Activated CD4-positive, alpha-beta T cell treated with anti-CD3 and anti-CD28 coated beads, Interleukin-2, Interleukin-4, amounts not matched to agents 100 ng/mL and 50 ng/mL, durations not matched to agents 16 hours and 8 hours (primary cell): ENCODE measurements at regions not wholly inside any gene's neighbourhood (a gene's known extent, or its start where the extent isn't known, plus 50 kb on each side); places are given as distances from the start of the nearest gene placed in this dataset.

Source experiments
- DNase-seq: peaks from one replicate; pipeline ENCODE4 v3.0.0-alpha.2; 2020; ENCODE audit warnings: low spot score

DNA sequence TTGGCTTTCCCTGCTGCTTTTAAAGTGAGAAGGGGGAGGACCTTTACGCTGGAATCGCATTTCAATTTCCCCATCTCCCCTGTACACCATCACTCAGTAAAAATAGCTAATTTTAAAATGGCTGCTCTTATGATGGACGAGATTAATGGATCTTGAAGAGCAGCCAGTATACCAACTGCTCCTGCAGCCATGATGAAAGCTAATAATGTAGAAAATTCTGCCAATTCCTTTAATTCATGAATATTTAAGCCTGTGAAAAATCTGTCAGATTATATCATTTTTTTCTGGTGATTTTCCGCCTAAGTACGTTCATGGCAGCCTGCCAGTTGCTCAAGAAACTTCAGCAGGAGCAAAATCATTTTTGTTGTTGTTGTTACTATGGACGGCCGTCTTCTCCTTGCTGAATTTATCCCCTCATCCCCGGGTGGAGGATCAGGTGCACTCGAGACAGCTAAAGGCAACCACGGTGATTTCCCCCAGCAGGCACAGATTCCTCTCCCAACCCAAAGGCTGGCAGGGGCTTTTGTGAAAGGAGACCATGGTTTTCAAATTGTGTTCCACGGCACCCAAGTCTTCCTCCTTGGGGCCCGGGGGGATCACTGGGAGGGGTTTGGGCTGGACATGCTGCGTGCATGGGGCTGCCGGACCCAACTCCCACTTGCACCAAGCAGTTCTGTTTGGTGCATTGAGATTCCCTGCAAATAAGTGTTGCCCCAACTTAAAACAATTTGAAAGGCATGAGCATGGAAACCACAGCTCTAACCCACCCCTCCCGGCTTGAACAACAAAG is 289.6 kb downstream of the UACA start:
- DNase-seq: no peak

DNA sequence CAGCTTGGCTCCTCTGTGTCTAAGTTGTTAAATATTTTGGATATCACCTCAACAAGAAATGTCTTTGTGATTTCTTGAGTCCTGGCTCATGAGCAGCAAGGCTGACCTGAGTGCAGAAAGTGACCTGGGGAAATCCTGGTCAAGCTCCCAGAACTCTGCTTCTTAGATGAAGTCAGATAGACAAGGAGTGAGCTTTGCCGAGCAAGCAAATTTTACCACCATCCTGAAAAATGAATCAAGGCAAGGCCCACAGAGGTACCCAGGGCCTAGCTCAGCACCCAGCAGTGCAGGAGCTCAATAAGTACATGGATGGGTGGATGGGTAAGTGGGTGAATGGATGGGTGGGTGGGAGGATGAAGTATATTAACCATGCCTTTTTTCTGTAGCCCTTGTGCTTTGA is 291.8 kb downstream of the UACA start:
- DNase-seq: no peak

DNA sequence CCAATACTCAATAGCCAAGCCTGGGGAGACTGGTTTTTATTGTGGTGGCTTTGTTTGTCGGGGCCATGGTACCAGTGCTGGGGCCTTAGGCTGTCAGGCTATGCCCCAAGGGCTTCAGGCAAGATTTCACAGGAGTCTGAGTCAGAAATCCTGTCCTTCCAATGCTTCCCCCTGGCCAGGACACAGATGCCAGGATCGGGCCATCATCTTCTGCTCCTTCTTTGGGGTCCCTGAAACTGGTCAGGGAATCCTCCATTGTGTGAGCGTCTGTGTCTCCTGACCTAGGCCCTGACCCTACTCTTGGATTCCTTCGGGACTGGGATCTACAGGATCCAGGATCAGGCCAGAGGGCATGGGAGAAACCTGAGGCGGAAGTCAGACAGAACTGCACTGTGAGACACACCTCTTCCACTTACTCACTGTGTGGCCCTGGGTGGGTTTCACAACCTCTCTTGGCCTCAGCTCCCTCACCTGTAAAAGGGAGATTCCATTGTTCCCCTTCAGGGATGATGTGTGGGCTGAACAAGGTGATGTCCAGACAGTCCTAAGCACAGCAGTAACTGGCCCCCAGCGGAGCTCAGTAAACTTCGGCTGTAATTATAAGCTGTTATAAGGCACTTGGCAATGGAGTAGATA is 292.7 kb downstream of the UACA start:
- no peak for DNase-seq

DNA sequence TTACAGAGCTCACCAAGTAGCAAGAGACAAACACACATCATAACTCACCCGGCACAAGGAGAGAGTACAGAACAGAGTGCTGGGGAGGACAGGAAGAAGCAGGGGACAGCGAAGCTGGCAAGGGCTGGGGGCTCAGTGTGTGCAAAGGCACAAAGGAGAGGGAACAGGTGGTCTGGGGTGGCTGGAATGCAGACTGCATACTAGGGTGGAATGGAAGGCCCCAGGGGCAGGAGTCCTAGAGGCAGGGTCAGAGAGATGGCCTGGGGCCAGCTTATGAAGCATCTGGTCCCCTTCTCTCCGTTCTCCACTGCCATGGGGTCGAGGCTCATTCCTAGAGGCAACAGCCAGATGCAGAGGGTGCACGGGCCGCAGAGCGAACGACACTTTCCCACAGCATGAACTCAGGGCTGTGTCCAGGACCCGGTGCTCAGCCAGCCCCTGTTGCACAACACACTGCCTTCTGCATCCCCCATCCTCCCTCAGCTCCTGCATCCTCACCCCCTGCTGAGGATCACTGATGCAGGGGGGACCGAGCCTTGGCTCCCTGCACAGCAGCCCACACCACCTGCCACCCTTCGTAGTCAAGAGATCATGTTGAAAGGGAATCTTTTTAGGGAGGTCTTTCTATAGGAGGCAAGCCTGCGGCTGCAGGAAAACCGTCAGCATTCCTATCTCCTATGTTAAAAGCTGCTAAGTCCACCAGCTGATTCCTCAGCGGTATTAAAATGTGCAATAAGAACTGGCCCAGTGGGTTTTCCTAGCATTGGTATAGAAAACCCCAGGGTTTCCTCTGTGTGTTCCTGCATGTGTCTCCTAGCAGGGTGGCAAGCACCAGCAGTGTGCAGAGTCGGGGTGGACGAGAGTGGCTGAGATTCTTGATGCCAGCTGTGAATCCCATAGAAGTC is 293.5 kb downstream of the UACA start:
- no peak for DNase-seq

DNA sequence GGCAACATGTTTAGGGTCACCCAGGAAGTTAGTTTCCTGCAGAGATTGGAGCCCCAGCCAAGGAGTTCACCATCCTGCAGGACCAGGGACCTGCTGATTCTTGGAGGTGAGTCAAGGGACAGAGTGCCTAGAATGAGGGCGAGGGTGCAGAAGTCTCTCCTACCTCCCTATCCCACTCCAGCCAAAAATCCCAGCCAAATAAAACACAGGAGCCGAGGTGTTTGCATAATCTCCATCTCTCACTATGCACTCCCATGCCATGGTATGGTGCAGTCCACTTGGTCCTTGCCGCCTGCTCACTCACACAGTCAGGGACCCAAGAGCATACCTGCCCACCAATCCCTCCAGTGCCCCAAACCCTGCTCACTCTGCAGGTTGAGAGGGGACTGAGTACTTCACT is 294.2 kb downstream of the UACA start:
- no peak for DNase-seq

DNA sequence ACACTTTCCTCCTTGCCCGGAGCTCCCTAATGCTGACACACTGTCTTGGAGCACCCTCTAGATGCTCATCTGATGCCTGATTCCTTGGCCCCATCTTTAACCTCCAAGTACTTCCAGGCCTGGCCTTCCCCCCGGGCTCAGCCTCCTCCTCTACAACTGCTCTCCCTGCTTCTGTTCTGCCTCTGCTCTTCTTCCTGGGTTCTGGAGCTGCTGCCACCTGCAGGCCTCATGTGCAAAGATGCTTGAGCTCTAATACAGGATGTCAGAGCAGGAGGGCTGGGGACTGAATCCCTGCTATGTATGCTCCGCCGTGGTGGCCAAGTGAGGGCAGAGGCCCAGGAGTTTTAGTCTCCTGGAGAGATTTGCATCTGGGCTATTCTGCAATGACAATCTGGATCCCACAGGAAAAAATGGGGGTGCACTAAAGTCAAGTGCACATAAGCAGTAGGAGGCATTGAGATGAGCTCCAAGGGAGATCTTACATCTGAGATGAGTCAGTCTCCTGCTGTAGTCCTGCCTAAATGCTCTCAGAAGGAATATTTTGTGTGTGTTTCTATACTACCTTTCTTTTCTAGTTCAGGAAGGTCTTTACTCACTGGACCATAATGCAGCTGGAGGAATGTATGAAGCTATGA is 296.3 kb downstream of the UACA start:
- DNase-seq: peak; percentile 50

DNA sequence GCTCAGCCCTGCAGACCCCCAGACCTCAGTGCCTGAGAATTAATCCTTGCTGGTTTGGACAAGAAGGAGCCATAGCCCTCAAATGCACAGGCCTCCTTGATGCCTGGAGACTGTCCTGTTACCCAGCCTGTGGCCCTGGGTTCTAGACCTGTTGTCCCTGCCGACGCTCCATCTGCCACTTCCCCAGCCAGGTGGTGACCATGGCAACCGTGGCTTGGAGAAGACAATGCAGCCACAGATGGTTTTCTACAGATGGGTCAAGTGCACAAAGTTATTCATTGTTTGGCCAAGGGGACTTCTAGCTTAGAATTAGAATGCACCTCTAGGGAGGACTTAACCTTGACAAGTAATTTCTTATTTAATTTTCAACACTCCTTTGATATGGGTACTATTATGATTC is 297.1 kb downstream of the UACA start:
- DNase-seq: no peak

DNA sequence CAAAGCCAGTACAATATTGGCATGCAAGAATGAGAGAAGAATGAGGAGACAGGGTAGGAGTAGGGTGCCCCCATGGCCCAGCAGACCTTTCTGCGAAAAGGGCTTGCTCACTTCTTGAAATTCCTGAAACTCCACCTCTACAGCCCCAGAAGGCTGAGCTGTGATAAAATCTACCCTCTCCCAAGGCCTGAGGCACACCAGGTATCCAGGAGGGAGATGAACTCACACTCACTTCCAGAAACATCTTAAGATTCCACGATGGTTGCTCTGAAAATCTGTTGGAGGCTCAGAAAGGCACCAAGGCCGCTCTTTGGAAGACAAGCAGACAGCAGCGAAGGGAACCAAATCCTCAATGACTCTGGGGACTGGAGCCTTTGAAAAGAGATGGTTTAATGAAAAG is 297.5 kb downstream of the UACA start:
- no peak for DNase-seq

DNA sequence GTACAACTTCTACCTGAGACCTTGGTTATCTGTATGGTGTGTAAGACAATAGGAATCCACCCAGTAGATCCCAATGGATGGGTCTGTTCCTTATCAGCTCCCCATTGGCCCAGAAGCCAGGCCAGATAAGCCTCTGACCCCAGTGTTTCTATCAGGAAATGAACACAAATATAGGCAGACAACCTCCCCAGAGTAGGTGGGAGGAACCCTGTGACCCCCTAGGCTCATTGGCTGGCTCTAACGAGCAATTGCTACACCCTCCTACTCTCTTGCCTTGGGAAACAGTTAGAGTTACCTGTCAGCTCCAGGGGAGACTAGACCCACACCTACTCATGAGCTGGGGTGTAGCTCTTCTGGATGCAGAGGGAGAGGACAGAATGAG is 299.9 kb downstream of the UACA start:
- DNase-seq: no peak

DNA sequence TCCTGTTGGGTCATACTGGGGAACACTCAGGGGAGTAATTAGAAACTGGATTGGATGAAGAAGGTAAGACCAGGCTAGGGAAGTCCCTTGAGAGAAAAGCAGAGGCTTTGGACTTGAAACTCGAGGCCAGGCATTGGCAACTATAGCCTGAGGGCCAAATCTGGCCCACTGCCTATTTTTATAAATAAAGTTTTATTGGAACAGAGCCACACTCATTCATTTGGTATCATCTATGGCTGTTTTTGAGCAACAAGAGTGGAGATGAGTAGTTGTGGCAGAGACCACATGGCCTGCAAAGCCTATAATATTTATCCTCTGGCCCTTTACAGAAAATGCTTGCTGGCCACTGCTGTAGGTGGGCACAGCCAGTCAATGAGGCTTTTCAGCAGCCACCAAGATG is 301.4 kb downstream of the UACA start:
- no peak for DNase-seq

DNA sequence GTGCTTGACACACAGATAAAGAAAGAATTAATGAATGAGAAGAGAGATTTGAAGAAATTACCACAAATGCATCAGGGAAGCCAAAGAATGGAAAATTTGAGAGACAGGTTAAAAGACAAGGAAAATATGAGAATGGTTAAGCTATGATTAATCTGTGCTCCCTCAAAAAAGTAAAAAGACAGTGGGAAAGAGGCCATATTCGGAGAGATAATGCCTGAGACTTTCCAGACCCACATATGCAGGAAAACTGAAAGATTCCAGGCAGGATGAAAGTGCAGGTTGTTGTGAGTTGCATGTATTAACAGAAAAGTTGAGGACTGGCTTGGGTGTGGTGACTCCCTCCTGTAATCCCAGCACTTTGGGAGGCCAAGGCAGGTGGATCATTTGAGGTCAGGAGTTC is 302.3 kb downstream of the UACA start:
- no peak for DNase-seq

DNA sequence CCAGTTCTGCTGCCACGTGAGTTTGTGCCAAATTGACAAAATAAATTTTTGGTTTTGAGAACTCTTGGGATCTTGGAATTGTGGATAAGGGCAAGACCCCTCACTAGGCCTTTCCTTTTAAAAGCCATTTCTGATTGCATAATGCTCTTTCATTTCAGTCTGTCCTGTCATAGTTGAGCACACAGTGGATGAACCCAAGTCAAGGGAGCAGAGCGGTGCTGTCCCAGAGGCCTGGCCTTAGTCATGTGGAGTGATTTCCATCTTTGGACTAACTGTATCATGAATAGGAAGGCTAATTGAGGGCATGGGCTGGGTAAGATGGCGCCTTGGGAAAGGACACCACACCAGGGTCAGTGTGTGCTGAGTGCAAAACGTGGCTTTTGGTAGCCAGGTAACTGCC is 304.0 kb downstream of the UACA start:
- DNase-seq: no peak

DNA sequence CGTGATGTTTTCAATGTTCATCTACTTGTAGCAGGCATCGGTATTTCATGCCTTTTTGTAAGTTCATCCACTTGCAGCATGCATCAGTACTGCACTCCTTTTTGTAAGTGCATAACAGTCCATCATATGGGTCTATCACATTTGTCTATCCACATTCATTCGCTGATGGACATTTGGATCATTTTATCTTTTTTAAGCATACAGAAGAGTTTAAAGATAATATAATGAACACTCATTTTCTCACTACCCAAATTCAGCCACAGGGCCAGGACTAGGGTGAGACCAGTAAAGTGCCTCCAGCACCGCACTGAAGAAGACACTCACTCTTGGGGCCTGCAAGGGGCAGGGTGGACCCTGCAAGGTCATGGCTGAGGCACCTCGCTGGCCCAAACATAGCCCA is 309.6 kb downstream of the UACA start:
- no peak for DNase-seq

DNA sequence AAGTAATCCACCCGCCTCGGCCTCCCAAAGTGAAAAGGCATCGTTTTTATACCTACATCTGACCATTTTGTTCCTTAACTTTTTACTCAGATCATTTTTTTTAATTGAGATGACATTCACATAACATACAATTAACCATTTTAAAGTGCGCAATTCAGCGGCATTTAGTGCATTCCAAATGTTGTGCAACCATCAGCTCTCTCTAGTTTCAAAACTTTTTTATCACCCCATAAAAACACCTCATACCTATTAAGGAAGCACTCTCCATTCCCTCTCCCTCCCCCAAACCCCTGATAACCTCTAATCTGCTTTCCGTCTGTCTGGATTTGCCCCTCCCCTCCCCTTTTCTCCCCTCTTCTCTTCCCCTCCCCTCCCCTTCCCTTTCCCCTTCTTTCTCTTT is 310.1 kb downstream of the UACA start:
- no peak for DNase-seq

DNA sequence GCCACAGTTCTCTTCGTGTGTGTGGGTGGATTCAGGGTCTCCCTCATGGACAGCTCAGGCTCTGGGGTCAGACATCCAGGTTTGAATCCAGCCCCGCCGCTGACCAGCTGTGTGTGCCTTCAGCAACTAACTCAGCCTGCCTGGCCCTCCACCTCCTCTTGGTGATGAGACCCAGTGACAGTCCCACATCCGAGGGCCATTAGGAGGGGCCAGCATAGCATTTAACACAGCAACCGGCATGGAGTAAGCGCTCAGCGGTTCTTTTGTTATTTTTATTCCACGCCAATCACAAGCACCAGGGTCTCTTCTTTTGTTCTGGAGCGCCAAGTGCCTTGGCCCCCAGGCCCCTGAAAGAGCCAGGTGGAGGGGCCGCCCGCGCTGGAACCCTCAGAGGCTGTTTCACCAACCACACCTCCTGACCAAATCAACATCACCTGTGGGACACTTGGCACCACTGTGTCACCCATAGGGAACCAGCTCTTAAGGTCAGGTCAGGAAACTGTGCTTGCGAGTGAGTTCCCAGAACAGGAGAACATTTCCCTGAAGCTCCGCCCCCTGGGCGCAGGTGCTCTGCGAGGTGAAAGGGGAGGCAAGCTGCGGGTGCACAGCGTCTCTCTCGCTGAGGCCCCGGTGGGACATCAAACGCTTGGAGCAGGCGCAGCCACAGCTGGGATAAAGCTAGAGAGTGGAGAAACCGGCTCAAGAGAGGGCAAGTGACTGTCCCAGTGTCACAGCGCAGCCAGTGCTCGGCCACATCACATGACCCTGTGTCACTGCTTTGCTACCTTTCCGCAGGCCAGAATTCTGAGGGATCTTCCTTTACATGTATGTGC is 311.3 kb downstream of the UACA start:
- no peak for DNase-seq

DNA sequence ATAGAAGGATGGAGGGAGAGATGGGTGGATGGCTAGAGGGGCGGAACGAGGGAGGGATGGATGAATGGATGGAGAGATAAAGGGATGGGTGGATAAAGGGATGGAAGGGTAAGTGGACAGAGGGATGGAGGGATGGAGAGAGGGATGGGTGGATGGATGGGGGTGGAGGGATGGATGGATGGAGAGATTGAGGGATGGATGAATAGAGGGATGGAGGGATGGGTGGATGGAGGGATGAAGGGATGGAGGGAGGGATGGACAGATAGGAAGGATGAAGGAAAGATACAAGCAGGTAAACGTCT is 313.3 kb downstream of the UACA start:
- no peak for DNase-seq

DNA sequence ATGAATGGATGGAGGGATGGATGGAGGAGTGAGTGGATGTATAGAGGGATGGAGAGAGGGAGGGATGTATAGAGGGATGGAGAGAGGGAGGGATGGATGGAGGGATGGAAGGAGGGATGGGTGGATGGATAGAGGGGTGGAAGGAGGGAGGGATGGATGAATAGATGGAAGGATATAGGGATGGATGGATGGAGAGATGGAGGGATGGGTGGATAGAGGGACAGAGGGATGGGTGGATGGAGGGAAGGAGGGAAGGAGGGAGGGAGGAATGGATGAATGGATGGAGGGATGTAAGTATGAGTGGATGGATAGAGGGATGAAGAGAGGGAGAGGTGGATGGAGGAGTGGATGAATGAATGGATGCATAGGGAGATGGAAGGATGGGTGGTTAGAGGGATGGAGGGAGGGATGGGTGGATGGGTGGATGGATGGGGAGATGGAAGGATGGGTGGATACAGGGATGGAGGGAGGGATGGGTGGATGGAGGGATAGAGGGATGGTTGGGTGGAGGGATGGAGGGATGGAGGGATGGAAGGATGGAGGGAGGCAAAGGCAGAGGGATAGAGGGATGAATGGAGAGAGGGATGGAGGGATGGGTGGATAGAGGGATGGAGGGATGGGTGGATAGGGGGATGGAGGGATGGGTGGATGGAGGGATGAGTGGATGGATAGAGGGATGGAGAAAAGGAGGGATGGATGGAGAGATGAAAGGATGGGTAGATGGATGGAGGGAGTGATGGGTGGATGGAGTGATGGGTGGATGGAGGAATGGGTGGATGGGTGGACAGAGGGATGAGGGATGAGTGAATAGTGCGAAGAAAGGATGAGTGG is 313.8 kb downstream of the UACA start:
- DNase-seq: no peak

DNA sequence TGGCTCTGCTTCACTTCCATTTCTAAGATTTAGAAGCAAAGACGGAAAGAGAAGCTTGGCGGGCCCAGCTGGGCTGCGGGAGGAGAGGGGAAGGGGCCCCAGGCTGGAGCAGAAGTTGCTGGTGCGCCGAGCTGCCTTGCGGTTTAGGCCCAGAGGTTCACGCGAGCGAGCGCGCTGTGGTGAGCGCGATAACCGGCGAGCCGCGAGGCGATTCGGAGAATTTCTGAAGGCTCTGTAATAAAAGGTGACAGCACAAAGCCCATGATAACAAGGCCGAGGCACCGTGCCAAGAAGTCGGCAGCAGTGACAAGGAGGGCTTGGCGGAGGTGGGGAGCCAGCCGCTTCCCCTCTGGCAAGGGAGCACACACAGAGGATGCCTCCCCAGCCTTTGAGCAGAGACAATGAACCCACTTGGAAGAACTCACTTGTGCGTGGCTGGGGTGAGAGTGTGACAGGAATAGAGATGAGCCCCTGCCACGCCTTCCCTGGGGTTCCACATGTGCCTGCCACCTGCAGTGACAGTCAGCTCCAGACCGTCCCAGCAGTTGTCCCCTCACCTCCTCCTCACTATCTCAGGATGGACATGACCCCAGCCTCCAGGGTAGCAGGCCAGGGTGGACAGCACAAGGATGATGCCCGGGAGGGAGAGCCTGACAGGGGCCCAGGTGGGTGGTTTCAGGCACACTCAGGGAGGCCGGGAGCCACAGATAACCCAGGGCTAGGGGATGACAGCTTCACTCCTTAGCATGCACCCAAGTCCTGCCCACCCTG is 315.2 kb downstream of the UACA start:
- DNase-seq: no peak

DNA sequence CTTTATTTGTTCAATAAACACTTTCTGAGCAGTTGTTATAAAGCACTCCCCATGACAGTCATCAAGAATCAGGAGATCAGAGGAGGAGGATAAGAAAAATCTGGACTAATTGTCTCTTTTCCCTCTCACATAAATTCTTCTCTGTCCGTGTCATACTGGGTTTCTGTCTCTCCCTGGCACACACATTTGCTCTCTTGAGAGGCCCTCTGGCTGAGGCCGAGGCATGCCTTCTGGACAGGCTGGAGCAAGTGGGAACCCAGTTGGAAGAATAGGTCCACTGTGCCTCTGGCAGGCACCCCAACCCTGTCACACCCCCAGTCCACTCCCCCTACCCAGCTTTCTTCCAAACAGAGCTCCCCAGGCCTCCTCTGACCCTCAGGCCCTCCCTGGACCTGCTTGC is 315.8 kb downstream of the UACA start:
- DNase-seq: no peak

DNA sequence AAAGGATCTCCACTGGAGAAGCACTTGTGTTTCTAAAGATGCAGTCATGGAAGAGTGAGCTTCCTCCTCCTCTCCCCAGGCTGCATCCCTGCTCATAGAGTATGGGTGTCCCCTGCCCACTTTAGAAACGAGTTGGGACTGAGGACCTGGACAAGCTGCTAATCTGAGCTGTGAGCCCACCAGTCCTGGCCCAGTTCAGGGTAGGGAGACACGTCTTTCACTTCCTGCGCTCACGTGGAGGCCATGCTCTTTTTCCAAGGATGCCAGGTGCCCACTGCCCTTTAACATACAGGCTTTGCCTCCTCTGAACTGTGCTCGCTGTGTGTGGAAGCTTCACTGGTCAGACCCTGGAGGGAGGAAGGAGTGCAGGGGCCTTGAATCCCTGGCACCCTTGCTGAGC is 316.3 kb downstream of the UACA start:
- no peak for DNase-seq
